AG04450 (cell line): ENCODE measurements at regions not wholly inside any gene's neighbourhood (a gene's known extent, or its start where the extent isn't known, plus 50 kb on each side); places are given as distances from the start of the nearest gene placed in this dataset.

Experiments
- CTCF ChIA-PET: fragments of 300-600, 350-600 bp; formaldehyde crosslinking; extraction: SDS; loops from one replicate; lab custom pipeline; 2022; ENCODE audit warnings: antibody characterized with exemption, inconsistent platforms; lab: Charles Lee
- POLR2A ChIA-PET: fragments of 350-600 bp; formaldehyde crosslinking; extraction: SDS; loops from one replicate; lab custom pipeline; 2021; ENCODE audit warnings: antibody characterized with exemption, inconsistent platforms; lab: Yijun Ruan, JAX
- DNase-seq: peaks from one replicate; pipeline ENCODE4 v3.0.0-alpha.2; 2011; ENCODE audit warnings: low read depth, low spot score
- H3K27ac ChIP-seq: one replicate; pipeline ENCODE4 v1.5.1; 2012; ENCODE audit warnings: low read depth, low read length, control low read depth
- H3K27me3 ChIP-seq: one replicate; pipeline ENCODE4 v1.6.0; 2012; ENCODE audit warnings: low read length; ENCODE audit not compliant: control insufficient read depth, insufficient read depth
- H3K4me3 ChIP-seq: 2 replicates; pipeline ENCODE4 v1.5.1; 2011; ENCODE audit warnings: mild to moderate bottlenecking, low read depth, low read length, control low read depth
- H3K9me3 ChIP-seq: 2 replicates; pipeline ENCODE4 v1.5.1; 2012; ENCODE audit warnings: low read length; ENCODE audit not compliant: control insufficient read depth, insufficient read depth
- TF ChIP-seq, protein P1 (sequence below): IDR thresholded peaks from 2 replicates; pipeline ENCODE4 v1.5.1; 2011; ENCODE audit warnings: low read depth, low read length, control low read depth, inconsistent platforms

GRCh38 chr17:63109661-63110060, 143.6 kb downstream of the TANC2 start:
- Histone ChIP-seq H3K4me3 (no peak overlapping the region), H3K9me3 (no peaks in the 10 kb centered on the region), H3K27me3 (no peaks in the 10 kb centered on the region), H3K27ac (no peak overlapping the region)
- TF ChIP-seq, protein P1, sequence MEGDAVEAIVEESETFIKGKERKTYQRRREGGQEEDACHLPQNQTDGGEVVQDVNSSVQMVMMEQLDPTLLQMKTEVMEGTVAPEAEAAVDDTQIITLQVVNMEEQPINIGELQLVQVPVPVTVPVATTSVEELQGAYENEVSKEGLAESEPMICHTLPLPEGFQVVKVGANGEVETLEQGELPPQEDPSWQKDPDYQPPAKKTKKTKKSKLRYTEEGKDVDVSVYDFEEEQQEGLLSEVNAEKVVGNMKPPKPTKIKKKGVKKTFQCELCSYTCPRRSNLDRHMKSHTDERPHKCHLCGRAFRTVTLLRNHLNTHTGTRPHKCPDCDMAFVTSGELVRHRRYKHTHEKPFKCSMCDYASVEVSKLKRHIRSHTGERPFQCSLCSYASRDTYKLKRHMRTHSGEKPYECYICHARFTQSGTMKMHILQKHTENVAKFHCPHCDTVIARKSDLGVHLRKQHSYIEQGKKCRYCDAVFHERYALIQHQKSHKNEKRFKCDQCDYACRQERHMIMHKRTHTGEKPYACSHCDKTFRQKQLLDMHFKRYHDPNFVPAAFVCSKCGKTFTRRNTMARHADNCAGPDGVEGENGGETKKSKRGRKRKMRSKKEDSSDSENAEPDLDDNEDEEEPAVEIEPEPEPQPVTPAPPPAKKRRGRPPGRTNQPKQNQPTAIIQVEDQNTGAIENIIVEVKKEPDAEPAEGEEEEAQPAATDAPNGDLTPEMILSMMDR = no peak
- POLR2A ChIA-PET = no interaction called here
- CTCF ChIA-PET = interaction anchor here (1.7 kb wide), 1 partner anchor 8 kb away, joined by 3 read pairs; no protein-coding TSS in a partner anchor
- no peak for DNase-seq

DNA sequence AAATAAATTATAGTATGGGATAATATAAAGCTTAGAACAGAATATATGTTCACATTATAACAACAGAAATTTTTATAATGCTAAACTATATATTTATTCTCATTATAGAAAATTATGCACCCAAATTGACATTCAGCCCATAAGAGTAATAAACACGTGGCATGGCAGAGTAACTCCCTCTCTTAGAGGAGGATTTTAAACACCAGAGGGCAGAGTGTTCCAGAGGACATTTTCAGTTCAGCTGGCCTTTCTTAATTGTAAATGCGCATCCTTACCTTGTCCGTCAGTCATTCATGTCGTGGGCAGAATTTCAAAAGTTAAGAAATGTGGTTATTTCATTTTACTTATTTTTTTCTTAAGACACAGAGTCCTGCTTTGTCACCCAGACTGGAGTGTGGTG, 147.1 kb downstream of the TANC2 start:
- H3K27ac ChIP-seq = no peak overlapping the region
- H3K27me3 ChIP-seq = no peaks in the 10 kb centered on the region
- DNase-seq = no peak
- TF ChIP-seq, protein P1 = peak; percentile 16; the same call in 1 of the 2 replicates
- H3K4me3 ChIP-seq = no peak overlapping the region
- CTCF ChIA-PET = interaction anchor here (1.8 kb wide), 1 partner anchor 293 kb away, joined by 7 read pairs; no protein-coding TSS in a partner anchor
- no peaks in the 10 kb centered on the region for H3K9me3 ChIP-seq
- POLR2A ChIA-PET = no interaction called here

DNA sequence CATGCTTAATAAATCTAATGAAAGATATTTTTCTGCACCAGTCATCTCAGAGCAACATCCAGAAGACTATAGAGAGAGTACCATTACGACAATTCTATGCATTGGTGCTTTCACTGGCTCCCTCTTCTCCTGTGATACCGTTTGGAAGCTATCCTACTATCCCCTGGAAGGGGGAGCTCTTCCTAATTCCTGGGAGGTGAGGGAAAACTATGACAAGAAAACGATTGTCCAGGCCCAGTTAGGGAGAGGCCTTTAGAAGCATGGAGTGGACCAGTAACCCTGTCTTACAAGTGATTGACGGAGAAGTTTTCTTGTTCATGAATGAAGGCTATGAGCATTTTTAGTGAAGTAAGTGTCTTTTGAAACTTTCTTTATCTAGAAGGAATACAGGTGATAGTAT, 150.2 kb downstream of the TANC2 start:
- no peaks in the 10 kb centered on the region for H3K27me3 ChIP-seq
- DNase-seq = no peak
- CTCF ChIA-PET = no interaction called here
- no peak overlapping the region for H3K27ac ChIP-seq
- no peaks in the 10 kb centered on the region for H3K9me3 ChIP-seq
- POLR2A ChIA-PET = no interaction called here
- TF ChIP-seq, protein P1 = no peak
- no peak overlapping the region for H3K4me3 ChIP-seq

DNA sequence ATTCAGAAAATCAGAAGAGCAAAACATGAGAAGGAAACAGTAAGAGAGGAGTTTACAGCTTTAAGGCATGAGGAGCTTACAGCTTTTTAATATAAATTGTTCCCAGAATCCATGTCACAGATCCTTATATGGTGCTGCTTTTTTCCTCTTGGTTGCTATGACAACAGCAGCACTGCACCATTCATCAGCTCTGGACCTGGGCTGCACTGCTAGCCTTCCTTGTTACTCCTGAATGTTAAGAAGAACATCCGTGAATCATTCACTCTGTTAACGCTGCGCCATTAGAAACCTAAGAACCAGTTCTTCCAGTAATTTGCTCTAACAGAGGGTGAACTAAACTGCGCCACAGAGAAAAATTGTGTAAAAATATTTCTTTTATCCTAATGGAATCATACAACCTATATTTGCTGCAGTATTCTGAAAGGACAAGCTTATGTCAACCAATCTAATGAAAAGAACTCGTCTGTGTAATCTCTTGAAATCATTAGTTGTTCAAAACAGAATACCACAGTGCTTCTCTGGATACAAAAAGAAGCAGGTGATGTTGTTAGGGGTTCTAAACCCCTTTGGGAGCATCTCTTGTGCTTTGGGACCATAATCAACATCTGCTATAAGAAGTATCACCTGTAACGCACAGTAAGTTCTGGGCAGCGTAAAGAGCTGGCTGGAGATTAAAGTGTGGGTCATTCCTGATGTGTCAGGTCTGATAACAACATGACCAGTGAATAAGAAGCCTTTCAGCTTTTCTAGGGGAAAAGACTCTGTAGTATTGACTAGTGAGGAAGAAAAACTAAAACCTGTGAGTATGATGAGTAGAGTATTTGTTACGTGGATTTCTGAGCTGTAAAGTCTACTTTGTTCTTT, 151.2 kb downstream of the TANC2 start:
- ChIA-PET POLR2A (no interaction called here), CTCF (interaction anchor here (0.5 to 1.3 kb wide), 4 partner anchors 8 to 289 kb away, joined by 3 to 4 read pairs (median 3); no protein-coding TSS in a partner anchor)
- TF ChIP-seq, protein P1 = no peak
- Histone ChIP-seq H3K27ac (no peak overlapping the region), H3K27me3 (no peaks in the 10 kb centered on the region), H3K4me3 (no peak overlapping the region), H3K9me3 (no peaks in the 10 kb centered on the region)
- DNase-seq = no peak

DNA sequence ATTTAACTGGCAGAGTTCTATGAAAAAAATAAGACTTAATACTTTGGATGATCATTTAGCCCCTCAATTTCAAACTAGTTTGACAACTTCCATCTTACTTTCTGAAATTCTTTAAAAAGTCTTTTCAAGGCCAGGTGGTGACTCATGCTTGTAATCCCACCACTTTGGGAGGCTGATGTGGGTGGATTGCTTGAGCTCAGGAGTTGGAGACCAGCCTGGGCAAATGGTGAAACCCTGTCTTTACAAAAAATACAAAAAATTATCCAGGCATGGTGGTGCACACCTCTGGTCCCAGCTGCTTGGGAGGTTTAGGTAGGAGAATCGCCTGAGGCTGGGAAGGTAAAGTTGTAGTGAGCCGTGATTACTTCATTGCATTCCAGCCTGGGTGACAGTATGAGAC, 154.4 kb downstream of the TANC2 start:
- CTCF ChIA-PET = interaction anchor here (0.6 to 1.0 kb wide), 2 partner anchors 260 to 286 kb away, joined by 3 read pairs; no protein-coding TSS in a partner anchor
- TF ChIP-seq, protein P1 = no peak
- Histone ChIP-seq H3K4me3 (no peak overlapping the region), H3K9me3 (no peaks in the 10 kb centered on the region; the same call in 1 of the 2 replicates), H3K27me3 (no peaks in the 10 kb centered on the region), H3K27ac (no peak overlapping the region)
- DNase-seq = no peak
- POLR2A ChIA-PET = interaction anchor here (0.9 kb wide), 1 partner anchor 386 kb away, joined by 6 read pairs; no protein-coding TSS in a partner anchor
